Lower leg skin (tissue), 4 donors: ENCODE measurements at regions not wholly inside any gene's neighbourhood (a gene's known extent, or its start where the extent isn't known, plus 50 kb on each side); places are given as distances from the start of the nearest gene placed in this dataset.
A peak's percentile ranks its signal among the peaks of the same experiment; 100 is the strongest.

ENCODE experiments used
- DNase-seq, 2 donors: peaks; one replicate each; pipeline ENCODE4 v3.0.0-alpha.2; 2019; ENCODE audit warnings: low spot score in 2 of 2
- H3K4me3 ChIP-seq: fragments of 200-600 bp; sonication (generic); 2 replicates; pipeline ENCODE4 v1.5.1; 2017; ENCODE audit warnings: mild to moderate bottlenecking, low read depth; ENCODE audit not compliant: poor library complexity, severe bottlenecking
- POLR2A ChIP-seq, 2 donors: fragments of 450-650 bp; IDR thresholded peaks; one replicate each; pipeline ENCODE4 v1.6.1; 2016 to 2017; ENCODE audit warnings: antibody characterized with exemption in 2 of 2, mild to moderate bottlenecking in 1 of 2, moderate library complexity in 1 of 2
- WGBS, 2 donors: methylation state at CpG; one replicate each; pipeline ENCODE4 v1.1.5; 2018; 5-methylcytosine and 5-hydroxymethylcytosine counted together
- intact Hi-C: fragments of 100-400 bp; cut with DNase I; formaldehyde crosslinking; loops from one replicate; pipeline ENCODE4 v1.15.0; 2023; ENCODE audit warnings: low total_unique reads
- TF ChIP-seq, protein P1 (sequence below), 3 donors: fragments of 450-650 bp; IDR thresholded peaks; one replicate each; pipeline ENCODE4 v1.5.1; 2016; ENCODE audit warnings: antibody characterized with exemption in 3 of 3, mild to moderate bottlenecking in 3 of 3, moderate library complexity in 2 of 3

DNA sequence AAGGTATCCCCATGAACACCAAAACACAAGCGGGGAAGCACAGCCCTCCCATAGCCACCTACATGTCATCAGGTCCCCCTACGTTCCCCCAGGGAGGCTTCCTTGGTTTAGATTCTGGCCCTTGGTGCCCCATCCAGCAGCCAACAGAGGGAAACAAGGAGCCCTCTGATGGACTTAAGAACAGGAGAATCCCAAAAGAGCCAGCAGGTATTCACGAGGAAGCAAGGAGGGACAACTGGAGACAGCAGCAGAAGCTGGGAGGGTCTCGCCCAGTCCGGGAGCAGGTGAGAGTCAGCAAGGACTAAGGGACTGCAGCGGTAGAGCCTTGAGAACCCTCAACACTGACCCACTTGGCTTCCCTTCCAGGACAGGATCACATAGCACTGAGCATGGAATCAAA lies 58.4 kb upstream of the TOP1 start:
- TF ChIP-seq, protein P1, sequence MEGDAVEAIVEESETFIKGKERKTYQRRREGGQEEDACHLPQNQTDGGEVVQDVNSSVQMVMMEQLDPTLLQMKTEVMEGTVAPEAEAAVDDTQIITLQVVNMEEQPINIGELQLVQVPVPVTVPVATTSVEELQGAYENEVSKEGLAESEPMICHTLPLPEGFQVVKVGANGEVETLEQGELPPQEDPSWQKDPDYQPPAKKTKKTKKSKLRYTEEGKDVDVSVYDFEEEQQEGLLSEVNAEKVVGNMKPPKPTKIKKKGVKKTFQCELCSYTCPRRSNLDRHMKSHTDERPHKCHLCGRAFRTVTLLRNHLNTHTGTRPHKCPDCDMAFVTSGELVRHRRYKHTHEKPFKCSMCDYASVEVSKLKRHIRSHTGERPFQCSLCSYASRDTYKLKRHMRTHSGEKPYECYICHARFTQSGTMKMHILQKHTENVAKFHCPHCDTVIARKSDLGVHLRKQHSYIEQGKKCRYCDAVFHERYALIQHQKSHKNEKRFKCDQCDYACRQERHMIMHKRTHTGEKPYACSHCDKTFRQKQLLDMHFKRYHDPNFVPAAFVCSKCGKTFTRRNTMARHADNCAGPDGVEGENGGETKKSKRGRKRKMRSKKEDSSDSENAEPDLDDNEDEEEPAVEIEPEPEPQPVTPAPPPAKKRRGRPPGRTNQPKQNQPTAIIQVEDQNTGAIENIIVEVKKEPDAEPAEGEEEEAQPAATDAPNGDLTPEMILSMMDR (IDR thresholded peaks at IDR 0.05), result no peak
- no peak for TF ChIP-seq POLR2A (IDR thresholded peaks at IDR 0.05)
- DNase-seq, result peak in 1 of 2 donors; percentile 25
- 92 to 95% methylated on average over 6 of the region's 6 CpGs for WGBS, 2 donors
- intact Hi-C loops, result no loop called here
- no peak overlapping the region for H3K4me3 ChIP-seq

DNA sequence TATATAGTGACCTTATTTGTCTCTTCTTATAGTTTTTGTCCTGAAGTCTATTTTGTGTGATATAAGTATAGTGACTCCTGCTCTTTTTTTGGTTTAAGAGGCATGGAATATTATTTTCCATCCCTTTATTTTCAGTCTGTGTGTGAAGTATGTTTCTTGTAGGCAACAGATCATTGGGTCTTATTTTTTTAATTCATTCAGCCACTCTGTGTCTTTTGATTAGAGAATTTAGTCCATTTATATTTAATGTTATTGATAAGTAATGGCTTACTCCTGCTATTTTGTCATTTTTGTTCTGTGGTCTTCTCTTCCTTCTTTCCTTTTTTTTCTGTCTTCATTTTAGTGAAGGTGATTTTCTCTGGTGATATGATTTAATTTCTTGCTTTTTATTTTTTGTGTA lies 51.4 kb upstream of the TOP1 start:
- intact Hi-C loops, result no loop called here
- H3K4me3 ChIP-seq, result no peak overlapping the region
- TF ChIP-seq, protein P1 (IDR thresholded peaks at IDR 0.05), result no peak
- TF ChIP-seq POLR2A (IDR thresholded peaks at IDR 0.05), result no peak
- DNase-seq, result no peak

DNA sequence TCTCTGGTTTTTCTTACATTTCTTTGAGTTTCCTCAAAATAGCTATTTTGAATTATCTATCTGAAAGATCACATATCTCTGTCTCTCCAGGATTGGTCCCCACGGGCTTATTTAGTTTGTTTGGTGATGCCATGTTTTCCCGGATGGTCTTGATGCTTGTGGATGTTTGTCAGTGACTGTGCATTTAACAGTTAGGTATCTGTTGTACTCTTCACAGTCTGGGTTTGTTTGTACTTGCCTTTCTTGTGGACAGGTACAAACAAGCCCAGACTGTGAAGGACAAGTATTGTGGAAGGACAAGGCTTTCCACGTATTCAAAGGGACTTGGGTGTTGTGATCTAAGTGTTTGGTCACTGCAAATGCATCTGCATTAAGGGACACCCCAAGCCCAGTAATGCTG lies 49.9 kb upstream of the TOP1 start:
- intact Hi-C loops, result no loop called here
- 58 to 68% methylated on average over 3 of the region's 3 CpGs for WGBS, 2 donors
- H3K4me3 ChIP-seq, result no peak overlapping the region
- DNase-seq, result no peak
- TF ChIP-seq, protein P1 (IDR thresholded peaks at IDR 0.05), result no peak
- TF ChIP-seq POLR2A (IDR thresholded peaks at IDR 0.05), result no peak
